GM21723 (cell line): ENCODE measurements at regions not wholly inside any gene's neighbourhood (a gene's known extent, or its start where the extent isn't known, plus 50 kb on each side); places are given as distances from the start of the nearest gene placed in this dataset.
A peak's percentile ranks its signal among the peaks of the same experiment; 100 is the strongest.
"Not testable (repeated sequence)": the region's sequence is repeated elsewhere in the genome, so short reads cannot be mapped to it uniquely, and the experiment has no call there.

ENCODE experiments used
- ATAC-seq: cut with Tn5 transposase; IDR thresholded peaks from one replicate; pipeline ENCODE4 v1.9.1; 2021; ENCODE audit warnings: mild to moderate bottlenecking, moderate library complexity; ENCODE audit not compliant: unreplicated experiment

DNA sequence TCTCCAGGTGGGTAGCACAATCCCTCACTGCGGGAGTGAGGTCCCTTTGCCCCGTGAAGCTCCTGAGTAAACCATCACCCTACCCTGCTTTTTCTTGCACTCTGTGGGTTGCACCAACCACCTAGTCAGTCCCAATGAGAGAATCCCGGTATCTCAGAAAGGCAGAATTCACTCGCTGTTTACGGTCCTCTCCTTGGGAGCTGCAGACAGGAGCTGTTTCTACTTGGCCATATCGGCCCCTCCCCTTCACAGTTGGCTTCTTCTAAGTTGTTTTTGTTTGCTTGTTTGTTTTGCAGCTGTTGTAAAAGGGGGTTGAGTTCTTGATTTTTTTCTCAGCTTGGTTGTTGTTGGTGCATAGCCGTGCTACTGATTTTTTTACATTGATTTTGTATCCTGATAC lies 237.0 kb upstream of the RASA1 start:
- ATAC-seq = no peak

DNA sequence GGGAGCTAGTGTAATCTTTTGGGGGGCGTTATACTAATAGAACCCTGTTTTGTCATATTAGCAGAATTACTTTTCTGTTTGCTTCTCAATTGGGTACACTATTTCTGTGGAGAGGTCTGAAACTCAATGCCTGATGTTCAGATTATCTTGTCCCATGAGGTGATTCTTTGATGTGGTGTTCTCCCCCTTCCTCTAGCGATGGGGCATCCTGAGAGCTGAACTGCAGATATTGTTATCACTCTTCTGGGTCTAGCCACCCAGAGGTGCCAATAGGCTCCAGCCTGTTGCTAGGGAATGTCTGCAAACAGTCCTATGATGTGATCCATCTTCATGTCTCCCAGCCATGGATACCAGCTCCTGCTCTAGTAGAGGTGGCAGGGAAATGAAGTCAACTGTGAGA lies 233.1 kb upstream of the RASA1 start:
- no peak for ATAC-seq

DNA sequence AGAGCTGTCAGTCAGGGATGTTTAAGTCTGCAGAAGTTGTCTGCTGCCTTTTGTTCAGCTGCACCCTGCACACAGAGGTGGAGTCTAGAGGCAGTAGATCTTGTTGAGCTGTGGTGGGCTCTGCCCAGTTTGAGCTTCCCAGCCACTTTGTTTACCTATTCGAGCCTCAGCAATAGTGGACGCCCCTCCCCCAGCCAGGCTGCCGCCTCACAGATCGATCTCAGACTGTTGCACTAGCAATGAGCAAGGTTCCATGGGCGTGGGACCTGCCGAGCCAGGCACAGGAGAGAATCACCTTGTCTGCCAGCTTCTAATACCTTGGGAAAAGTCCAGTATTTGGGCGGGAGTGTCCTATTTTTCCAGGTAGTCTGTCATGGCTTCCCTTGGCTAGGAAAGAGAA lies 225.1 kb upstream of the RASA1 start:
- no peak for ATAC-seq

DNA sequence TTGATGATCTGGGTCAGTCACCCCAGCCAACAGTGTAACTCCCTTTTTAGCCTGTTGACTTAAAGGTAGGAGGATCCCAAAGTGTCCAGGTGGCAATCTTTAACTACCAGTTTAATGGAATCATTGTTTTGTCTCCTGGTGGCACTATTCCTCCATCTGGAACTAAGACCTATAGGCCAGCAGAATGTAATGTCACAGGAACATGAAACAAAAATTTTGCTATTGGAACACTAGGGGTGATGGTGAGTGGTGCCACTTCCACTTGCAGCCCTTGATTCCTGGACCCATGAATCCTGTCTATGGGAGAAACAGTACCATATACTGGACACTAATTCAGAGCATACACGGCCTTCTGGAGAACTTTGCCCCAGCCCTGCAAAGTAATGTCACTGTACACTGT lies 219.5 kb upstream of the RASA1 start:
- no peak for ATAC-seq

DNA sequence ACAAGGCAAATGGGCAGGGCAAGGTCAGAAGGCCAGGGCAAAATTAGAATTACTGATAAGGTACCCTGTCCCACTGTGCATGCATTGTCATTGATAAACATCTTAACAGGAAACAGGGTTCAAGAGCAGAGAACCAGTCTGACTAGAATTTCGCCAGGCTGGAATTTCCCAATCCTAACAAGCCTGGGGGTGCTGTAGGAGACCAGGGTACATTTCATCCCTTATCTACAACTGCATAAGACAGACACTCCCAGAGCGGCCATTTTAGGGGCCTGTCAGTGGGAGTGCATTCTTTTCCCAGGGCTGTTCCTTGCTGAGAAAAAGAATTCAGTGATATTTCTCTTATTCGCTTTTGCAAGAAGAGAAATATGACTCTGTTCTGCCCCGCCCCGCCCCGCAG lies 218.7 kb upstream of the RASA1 start:
- not testable (repeated sequence) for ATAC-seq

DNA sequence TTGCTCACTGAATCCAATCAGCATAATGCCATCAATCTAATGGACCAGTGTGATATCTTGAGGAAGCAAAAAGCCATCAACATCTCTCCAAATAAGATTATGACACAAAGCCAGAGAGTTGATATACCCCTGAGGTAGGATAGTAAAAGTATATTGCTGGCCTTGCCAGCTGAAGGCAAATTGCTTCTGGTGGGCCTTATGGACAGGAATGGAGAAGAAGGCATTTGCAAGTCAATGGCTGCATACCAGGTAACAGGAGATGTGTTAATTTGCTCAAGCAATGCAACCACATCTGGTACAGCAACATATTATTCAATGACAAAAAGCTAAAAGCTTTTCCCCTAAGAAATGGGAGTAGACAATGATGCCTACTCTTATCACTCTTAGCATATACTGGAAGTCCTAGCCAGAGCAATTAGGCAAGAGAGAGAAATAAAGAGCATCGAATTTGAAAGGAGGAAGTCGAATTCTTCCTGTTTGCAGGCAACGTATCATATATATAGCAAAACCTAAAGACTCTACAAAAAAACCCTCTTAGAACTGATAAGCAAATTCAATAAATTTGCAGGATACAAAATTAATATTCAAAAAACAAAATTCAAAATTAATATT lies 216.1 kb upstream of the RASA1 start:
- no peak for ATAC-seq

DNA sequence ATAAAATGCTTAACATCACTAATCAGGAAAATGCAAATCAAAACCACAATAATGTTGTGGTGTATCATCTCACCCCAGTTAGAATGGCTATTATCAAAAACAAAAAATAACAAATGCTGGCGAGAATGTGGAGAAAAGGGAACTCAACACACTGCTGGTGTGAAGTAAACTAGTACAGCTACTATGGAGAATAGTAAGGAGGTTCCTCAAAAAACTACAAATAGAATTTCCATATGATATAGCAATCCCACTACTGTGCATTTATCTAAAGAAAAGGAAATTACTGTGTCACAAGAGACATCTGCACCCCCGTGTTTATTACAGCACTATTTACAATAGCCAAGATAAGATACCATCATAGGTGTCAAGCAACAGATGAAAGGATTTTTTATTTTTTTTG lies 214.5 kb upstream of the RASA1 start:
- no peak for ATAC-seq

DNA sequence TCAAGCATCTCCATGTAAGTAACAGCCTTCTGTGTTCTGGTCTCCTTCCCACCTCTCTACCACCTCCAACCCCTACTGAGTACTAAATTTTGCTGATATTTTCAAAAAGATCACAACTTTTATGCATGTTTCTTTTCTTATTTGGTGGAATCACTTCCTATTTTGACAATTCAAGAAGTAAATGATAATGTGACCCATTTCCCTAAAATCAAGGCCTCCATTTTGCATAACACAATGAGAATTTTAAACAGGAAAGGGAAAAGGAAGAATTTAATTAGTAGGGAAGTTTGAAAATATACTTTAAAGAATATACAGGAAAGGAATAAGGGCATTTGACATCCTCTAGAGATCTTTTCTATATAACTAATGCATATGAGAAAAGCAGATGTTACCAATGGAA lies 212.9 kb upstream of the RASA1 start:
- ATAC-seq = no peak

DNA sequence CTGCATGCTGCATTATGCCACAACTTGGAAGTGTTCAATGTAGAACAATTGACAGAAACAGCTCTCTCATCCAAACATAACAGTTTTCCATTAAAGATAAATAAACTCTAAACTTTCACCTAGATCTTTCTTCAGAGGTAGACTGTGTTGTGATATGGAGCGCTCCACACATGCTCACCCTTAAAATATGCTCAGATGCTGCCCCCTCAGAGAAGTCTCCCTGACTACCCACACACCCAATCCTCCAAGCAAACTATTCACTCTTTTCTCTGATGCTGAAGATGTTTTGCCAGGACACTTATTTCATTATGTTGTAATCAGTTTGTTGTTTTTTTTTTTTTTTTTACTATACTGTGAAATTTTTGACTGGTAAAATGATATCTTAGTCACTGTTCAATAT lies 206.6 kb upstream of the RASA1 start:
- ATAC-seq = no peak

DNA sequence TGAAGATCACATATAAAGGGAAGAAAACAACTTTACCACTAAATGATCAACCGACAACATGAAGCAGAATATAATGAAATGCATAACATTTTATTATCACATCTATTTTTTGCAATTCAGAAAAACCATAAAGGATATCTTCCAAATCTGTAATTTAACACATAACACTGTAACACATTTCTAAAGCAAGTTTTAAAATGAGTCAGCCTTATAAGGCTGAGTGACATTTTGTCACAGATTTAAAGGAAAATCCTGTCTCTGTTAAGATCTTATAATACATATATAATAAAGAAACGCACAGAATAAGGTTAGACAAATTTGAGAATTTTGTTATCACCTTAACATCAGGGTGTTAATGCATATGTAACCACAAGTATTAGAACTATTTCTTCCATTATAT lies 198.4 kb upstream of the RASA1 start:
- no peak for ATAC-seq

DNA sequence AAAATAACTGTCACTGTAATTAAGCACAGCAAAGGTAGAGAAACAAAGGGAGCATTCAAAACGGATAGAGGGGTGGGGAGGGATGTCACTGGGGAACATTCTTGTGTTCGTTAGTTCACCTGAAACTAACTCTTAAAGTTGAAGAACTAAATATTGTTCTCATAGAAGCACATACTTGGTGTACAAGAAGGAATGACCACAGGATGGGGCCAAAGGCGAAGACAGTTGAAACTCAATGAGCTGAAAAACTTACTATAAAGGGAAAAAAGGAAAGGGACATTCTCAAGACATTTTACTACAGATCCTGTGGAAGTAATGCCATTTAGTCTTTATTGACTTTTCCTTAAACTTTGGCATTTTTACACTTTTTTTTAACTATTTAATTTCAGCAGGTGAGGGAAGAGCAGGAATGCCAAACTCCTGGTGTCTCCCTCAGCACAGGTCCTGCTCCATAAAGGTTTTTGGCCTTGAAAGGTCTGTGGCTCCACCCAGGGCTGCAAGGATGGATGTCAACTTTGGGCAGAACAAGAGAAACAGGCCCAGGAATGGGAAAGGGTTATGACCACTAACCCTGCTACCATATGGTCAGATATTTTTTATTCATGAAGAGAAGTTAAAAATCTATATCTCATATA lies 197.6 kb upstream of the RASA1 start:
- ATAC-seq = peak; percentile 72

DNA sequence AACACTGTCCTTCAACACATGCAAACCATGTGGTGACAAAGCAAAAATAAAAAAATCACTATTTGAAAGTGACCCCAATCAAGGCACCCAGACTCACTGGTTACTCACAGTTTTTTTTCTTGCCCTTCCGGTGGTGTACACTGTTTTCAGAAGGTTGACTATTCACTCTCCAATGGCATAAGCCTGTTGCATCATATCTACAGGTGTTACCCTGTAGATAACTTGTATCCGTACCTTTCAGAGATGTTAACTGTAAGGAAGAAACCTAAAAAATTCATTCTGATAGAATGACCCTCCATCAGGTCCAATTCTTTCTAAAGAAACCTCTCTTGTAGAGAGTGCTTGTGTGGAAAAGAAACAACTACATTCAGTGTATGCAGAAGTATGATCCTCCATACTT lies 193.6 kb upstream of the RASA1 start:
- ATAC-seq = no peak

DNA sequence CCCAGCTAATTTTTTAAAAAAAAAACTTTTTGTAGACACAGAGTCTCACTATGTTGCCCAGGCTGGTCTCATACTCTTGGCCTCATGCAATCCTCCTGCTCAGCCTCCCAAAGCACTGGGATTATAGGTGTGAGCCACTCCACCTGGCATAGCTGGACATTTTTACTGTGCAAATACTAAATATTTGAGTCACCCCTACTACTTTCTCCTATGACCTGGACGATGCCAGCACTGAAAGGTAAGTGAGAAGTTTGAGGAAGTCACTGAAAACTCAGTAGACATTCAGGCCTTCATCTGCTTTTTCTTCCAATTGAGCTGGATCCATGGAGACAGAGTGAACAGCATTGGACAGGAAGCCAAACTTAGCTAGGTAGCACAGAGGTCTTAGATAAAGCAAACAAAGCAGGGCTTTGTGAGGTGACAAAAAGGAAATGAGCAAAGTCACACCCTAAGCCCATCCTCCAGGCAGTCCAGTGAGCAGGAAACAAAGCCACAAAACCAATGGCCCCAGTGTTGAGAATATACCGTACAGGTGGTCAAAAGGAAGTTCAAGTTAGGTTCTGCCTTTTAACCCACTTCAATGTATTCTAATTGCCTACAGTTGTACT lies 192.6 kb upstream of the RASA1 start:
- ATAC-seq = peak; percentile 95

DNA sequence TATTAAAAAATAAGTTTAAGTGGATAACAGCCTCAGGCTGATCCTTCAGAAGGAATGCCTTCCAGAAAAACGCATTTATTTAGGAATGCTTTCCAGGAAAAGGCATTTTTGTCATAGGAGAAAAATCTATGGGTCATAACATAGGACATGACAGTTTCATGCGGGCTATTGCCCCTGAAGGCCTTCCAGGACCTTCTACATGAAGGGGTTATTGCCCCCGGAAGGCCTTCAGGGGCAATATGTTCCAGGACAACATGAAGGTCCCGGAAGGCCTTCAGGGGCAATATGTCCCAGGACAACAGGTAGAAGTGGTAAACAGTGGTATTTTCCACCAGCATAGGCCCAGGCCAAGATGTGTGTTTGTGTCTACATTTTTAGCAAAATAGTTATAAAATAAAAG lies 191.3 kb upstream of the RASA1 start:
- no peak for ATAC-seq

DNA sequence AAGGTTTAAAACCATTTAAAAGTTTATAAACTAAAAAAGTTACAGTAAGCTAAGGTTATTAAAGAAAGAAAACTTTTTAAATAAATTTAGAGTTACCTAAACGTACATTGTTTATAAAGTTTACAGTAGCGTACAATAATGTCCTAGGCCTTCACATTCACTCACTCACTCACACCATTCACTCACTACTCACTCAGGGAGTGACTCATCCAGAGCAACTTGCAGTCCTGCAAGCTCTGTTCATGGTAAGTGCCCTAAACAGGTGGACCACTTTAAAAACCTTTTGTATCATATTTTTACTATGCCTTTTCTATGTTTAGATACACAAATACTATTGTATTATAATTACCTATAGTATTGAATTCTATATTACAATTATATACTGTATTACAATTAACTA lies 190.8 kb upstream of the RASA1 start:
- ATAC-seq = no peak

DNA sequence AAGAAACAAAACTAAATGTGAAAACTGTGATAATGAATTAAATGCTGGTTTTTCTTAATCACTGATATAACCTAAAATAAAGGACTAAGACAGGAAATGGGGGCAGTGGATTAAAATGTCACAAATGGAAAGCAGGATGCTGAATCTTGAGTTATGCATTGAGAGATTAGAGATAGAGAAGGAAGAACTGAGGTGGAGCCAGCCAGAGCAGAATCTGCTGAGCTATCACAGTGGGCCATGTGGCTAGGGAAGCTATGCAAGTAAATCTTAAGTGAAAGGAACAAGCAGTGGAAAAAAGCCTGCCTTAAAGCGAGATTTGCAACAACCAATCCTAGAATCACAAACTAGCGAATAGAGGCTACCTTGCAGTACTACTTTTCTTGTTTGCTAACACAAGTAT lies 188.5 kb upstream of the RASA1 start:
- ATAC-seq = no peak

DNA sequence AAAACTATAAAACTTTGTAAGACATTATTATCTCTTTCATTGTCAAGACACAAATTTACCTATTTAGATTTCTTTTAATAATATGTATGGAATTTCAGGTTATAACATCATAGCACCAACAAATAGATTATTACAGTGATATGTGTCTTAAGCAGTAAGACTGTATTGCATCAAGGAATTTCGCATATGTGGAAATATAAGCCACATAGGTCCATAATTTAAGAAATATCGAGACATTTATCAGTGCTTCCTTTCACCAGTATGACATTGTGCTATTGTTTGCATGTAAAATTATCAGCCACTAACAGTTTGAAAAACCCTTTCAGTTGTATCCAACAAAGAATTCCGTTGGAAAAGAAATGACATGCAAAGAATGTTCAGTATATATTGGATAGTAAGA lies 186.7 kb upstream of the RASA1 start:
- no peak for ATAC-seq

DNA sequence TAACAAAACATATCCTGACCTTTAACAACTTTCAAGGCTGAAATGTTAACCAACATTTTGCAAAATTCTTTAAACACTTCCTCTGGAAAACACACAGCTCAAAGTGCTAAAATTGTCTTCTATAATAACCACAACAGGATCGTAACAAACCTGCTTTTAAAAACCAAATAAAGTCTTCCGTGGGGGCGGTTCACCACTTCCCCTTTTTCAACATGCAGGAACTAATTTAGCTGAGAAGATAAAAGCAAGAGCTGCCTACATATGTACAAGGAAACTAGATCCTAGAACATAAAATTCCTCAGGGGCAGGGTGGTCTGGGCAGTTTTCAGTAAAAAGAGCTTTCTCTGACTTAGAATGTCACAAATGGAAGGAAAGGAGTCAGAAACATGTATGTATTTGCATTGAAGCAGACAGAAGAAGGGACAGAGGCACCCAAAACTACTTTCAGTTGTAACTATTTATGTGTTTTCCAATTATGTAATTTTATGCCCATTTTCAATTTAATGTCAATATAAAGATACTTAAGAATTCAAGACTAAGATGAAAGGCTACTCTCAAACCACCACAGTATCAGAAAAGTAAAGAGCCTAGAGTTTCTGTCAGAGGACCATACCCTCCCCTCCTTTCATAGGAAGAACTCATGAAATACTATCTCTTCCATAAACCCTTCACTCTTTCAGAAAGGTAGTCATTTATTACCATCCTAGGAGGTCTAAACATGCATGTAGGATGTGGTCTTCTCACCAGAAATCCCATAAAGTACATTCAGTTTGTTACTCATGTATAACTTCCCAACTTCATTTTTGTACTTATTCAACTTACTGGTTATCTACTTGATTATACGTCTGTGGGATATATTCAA lies 185.9 kb upstream of the RASA1 start:
- ATAC-seq = peak; percentile 97

DNA sequence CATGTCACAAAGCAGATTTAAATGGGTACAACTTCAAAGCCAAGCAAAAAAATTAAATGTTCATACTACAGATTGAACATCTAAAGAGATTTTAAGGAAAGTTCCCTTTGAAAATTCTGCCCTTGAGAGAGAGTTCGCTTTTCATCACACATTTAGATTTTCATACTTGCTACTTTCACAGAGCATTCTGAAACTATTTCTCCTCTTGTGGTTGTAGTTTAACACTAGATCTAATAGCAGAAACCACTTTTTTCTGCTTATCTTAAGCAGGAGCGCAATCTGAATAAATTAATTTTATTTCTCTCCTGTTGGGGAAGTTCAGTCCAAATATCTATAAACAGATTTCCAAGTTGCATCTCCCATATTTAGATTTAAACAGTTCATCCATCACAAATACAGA lies 173.3 kb upstream of the RASA1 start:
- ATAC-seq = no peak

DNA sequence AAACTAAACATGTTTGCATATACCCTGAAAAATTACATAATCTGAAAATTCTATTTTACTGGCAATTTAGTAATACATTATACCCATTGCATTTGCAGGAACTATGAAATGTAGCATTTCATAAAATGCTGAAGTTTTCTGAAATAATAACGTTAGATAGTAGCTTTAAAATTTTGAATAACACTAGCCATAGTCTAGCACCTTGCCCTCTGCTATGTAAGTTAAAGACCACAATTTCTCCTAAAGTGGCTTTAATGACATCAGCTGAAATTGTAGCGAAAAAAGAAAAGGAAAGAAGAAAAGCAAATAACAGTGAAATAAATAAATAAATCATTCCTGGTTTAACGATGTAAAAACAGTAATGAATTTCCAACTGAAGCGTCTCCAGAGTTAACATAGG lies 172.8 kb upstream of the RASA1 start:
- ATAC-seq = no peak

DNA sequence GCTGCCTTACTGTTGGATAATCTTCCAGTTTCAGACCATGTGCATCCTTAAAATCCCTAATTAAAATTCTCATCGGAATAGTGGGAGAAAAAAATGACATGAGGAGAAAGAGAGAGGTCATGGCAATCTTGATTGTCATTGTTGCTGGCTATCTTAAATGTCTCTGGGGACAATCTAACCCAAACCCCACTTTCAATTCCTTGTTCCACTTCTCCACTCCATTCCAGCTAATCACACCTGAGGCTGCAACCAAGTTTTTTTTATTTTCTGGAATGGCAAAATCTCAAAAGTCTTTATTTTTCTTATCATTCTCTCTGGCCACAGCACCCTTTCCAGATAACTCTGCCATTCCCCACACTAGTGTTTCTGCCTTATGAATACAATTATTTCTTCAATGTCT lies 171.9 kb upstream of the RASA1 start:
- ATAC-seq = no peak

DNA sequence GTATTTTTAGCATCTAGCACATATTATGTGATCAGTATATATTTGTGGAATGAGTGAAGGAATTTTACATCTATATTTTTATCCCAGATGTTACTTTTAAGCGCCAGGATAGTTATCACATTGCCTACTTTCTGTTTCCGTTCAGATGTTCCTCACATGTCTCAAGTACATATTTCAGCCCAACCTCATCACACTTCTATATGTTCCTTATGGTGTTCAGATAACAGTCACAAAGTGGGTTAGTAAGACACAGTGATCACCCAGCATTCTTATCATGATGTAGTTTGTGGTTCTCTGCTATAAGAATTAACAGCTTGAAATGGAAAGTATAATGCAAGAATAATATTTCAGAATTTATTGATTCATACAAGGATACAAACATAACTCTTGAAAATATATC lies 170.0 kb upstream of the RASA1 start:
- no peak for ATAC-seq
